ENCODE measurements at regions not wholly inside any gene's neighbourhood (a gene's known extent, or its start where the extent isn't known, plus 50 kb on each side); places are given as distances from the start of the nearest gene placed in this dataset.

GRCh38 chr5:91875196-91875779 is 492.2 kb upstream of the ARRDC3 start:
- no peaks in the 10 kb centered on the region for H3K36me3 ChIP-seq (ENCODE audit: control insufficient read depth in 2 of 2, extremely low read depth in 1 of 2, insufficient read depth in 2 of 2, low read length in 2 of 2)
- no peaks in the 10 kb centered on the region for H4K20me1 ChIP-seq (replicated peaks; ENCODE audit: control insufficient read depth, extremely low read depth, insufficient read depth, low read length)
- no peak overlapping the region for H2AFZ ChIP-seq (ENCODE audit: low read depth, low read length)
- no peaks in the 10 kb centered on the region for H3K9me1 ChIP-seq (replicated peaks; ENCODE audit: control insufficient read depth, extremely low read depth, insufficient read depth, low read length)
- no peak overlapping the region for H3K9ac ChIP-seq (replicated peaks; ENCODE audit: extremely low read depth, insufficient read depth, low read length)
- no peaks in the 10 kb centered on the region for H3K9me3 ChIP-seq (replicated peaks; ENCODE audit: control insufficient read depth, insufficient read depth, low read length)
- CTCF ChIA-PET = no interaction called here
- POLR2A ChIA-PET = no interaction called here
- FAIRE-seq (no peak), DNase-seq (ENCODE audit: low read depth, low spot score) (no peak)
- H3K79me2 ChIP-seq (ENCODE audit: control insufficient read depth, insufficient read depth, low read length) = no peaks in the 10 kb centered on the region
- no TSS peak for BruUV-seq (replicated peaks)
- no peaks in the 10 kb centered on the region for H3K27me3 ChIP-seq (ENCODE audit: control insufficient read depth in 2 of 2, insufficient read depth in 2 of 2, low read length in 2 of 2)
- no peak overlapping the region for H3K27ac ChIP-seq (ENCODE audit: insufficient read depth, low read depth, low read length)
- no peak overlapping the region for H3K4me3 ChIP-seq (replicated peaks in 1 of 3; ENCODE audit: insufficient read depth in 1 of 3, low read depth in 1 of 3, low read length in 3 of 3)
- dilution Hi-C loops (cut with MboI; ENCODE audit: extremely low pct_ligation_motif_present, low sequenced_read_pairs) = no loop called here
- intact Hi-C loops (cut with micrococcal nuclease) = no loop called here
- no peak for TF ChIP-seq JUN (IDR thresholded peaks at IDR 0.05; ENCODE audit: borderline replicate concordance, insufficient read depth, insufficient read length, low read depth)
- no peak for TF ChIP-seq FOS (IDR thresholded peaks at IDR 0.05; ENCODE audit: borderline replicate concordance, insufficient read depth, low read length)
- no peak for TF ChIP-seq MYC (IDR thresholded peaks at IDR 0.05; ENCODE audit: low read depth, low read length)
- no peak for TF ChIP-seq POLR2AphosphoS5 (IDR thresholded peaks at IDR 0.05; ENCODE audit: insufficient read depth, low read depth, low read length)
- TF ChIP-seq GATA2 (IDR thresholded peaks at IDR 0.05; ENCODE audit: insufficient read depth, insufficient read length, low read depth, low read length) = no peak
- no peak for TF ChIP-seq POLR2A (IDR thresholded peaks at IDR 0.05; ENCODE audit: low read depth, low read length)
- TF ChIP-seq CTCF (IDR thresholded peaks at IDR 0.05; ENCODE audit: extremely low read depth in 1 of 2, insufficient read depth in 1 of 2, low read depth in 1 of 2, low read length in 2 of 2) = no peak
- H3K4me1 ChIP-seq (ENCODE audit: control insufficient read depth, extremely low read depth, insufficient read depth, low read length) = no peaks in the 10 kb centered on the region
- H3K4me2 ChIP-seq (ENCODE audit: insufficient read depth, low read length) = no peak overlapping the region

Measured in endothelial cell of umbilical vein (primary cell).